GM12865 (cell line): ENCODE measurements at regions not wholly inside any gene's neighbourhood (a gene's known extent, or its start where the extent isn't known, plus 50 kb on each side); places are given as distances from the start of the nearest gene placed in this dataset.

Source experiments
- DNase-seq: peaks from one replicate; pipeline ENCODE4 v3.0.0; 2010; ENCODE audit warnings: low read depth
- H3K4me3 ChIP-seq: 2 replicates; pipeline ENCODE4 v1.5.1; 2011; ENCODE audit warnings: mild to moderate bottlenecking, low read depth, low read length, control low read depth
- CTCF ChIP-seq: IDR thresholded peaks from 2 replicates; pipeline ENCODE4 v1.5.1; 2011; ENCODE audit warnings: low read length, control low read depth, low read depth, inconsistent platforms; ENCODE audit not compliant: insufficient read depth; ENCODE audit errors: missing control alignments

GRCh38 chr1:229098361-229098760, 172.6 kb upstream of the RAB4A start:
- no peak for TF ChIP-seq CTCF
- DNase-seq, result no peak
- no peak overlapping the region for H3K4me3 ChIP-seq

- TF ChIP-seq CTCF, result no peak
- H3K4me3 ChIP-seq, result no peak overlapping the region
- DNase-seq, result no peak
These were observed 171.9 kb upstream of the RAB4A start for GRCh38 chr1:229098903-229099578.

- DNase-seq, result no peak
- TF ChIP-seq CTCF, result no peak
These were observed 169.7 kb upstream of the RAB4A start for GRCh38 chr1:229101011-229101871.

GRCh38 chr1:229102741-229103391, 168.0 kb upstream of the RAB4A start:
- H3K4me3 ChIP-seq, result no peak overlapping the region
- TF ChIP-seq CTCF, result no peak
- no peak for DNase-seq

More at GRCh38 chr1:229101011-229101871, 169.7 kb upstream of the RAB4A start:
- H3K4me3 ChIP-seq, result no peak overlapping the region

GRCh38 chr1:229104654-229105053, 166.3 kb upstream of the RAB4A start:
- no peak overlapping the region for H3K4me3 ChIP-seq
- DNase-seq, result no peak
- TF ChIP-seq CTCF, result no peak

- TF ChIP-seq CTCF, result no peak
- DNase-seq, result no peak
These were observed 165.8 kb upstream of the RAB4A start for GRCh38 chr1:229105109-229105508.

More at GRCh38 chr1:229105109-229105508, 165.8 kb upstream of the RAB4A start:
- H3K4me3 ChIP-seq, result no peak overlapping the region
